GM08714 (cell line): ENCODE measurements at regions not wholly inside any gene's neighbourhood (a gene's known extent, or its start where the extent isn't known, plus 50 kb on each side); places are given as distances from the start of the nearest gene placed in this dataset.
A peak's percentile ranks its signal among the peaks of the same experiment; 100 is the strongest.
"Not testable (repeated sequence)": the region's sequence is repeated elsewhere in the genome, so short reads cannot be mapped to it uniquely, and the experiment has no call there.

Source experiments
- H3K4me3 ChIP-seq: fragments of 200-500 bp; sonication (Bioruptor generic); 2 replicates; pipeline ENCODE4 v1.5.1; 2014; ENCODE audit warnings: mild to moderate bottlenecking, low read length, inconsistent platforms
- ZNF274 ChIP-seq: IDR thresholded peaks from 2 replicates; pipeline ENCODE4 v1.6.1; 2012; ENCODE audit warnings: mild to moderate bottlenecking, low read depth, low read length

GRCh38 chrX:1053072-1053471 is 159.4 kb downstream of the CRLF2 start:
- no peak for TF ChIP-seq ZNF274
- no peak overlapping the region for H3K4me3 ChIP-seq

GRCh38 chrX:1052021-1052420 is 160.4 kb downstream of the CRLF2 start:
- TF ChIP-seq ZNF274: no peak
- no peak overlapping the region for H3K4me3 ChIP-seq

GRCh38 chrX:1051421-1051820 is 161.0 kb downstream of the CRLF2 start:
- no peak for TF ChIP-seq ZNF274

GRCh38 chrX:1045680-1046314 is 166.7 kb downstream of the CRLF2 start:
- TF ChIP-seq ZNF274: no peak
- no peak overlapping the region for H3K4me3 ChIP-seq

More at GRCh38 chrX:1051421-1051820, 161.0 kb downstream of the CRLF2 start:
- no peak overlapping the region for H3K4me3 ChIP-seq

- no peak for TF ChIP-seq ZNF274
- H3K4me3 ChIP-seq: no peak overlapping the region
These were observed 171.4 kb downstream of the CRLF2 start for GRCh38 chrX:1041091-1041490.

GRCh38 chrX:1035931-1036330 is 176.5 kb downstream of the CRLF2 start:
- not testable (repeated sequence) for H3K4me3 ChIP-seq

- H3K4me3 ChIP-seq: no peak overlapping the region
- no peak for TF ChIP-seq ZNF274
These were observed 177.2 kb downstream of the CRLF2 start for GRCh38 chrX:1035206-1035605.

- H3K4me3 ChIP-seq: no peak overlapping the region
- TF ChIP-seq ZNF274: no peak
These were observed 177.7 kb downstream of the CRLF2 start for GRCh38 chrX:1034717-1035116.

GRCh38 chrX:1031521-1032430 is 180.7 kb downstream of the CRLF2 start:
- no peak overlapping the region for H3K4me3 ChIP-seq

GRCh38 chrX:1029494-1029893 is 183.0 kb downstream of the CRLF2 start:
- TF ChIP-seq ZNF274: no peak
- H3K4me3 ChIP-seq: no peak overlapping the region

More at GRCh38 chrX:1031521-1032430, 180.7 kb downstream of the CRLF2 start:
- no peak for TF ChIP-seq ZNF274

GRCh38 chrX:1027680-1028079 is 184.8 kb downstream of the CRLF2 start:
- no peak overlapping the region for H3K4me3 ChIP-seq
- TF ChIP-seq ZNF274: no peak

- no peak for TF ChIP-seq ZNF274
- peak overlapping the region; percentile 58; the same call in 1 of the 2 replicates for H3K4me3 ChIP-seq
These were observed 185.3 kb downstream of the CRLF2 start for GRCh38 chrX:1027133-1027532.

- peak overlapping the region; percentile 58; the same call in 1 of the 2 replicates for H3K4me3 ChIP-seq
- no peak for TF ChIP-seq ZNF274
These were observed 186.0 kb downstream of the CRLF2 start for GRCh38 chrX:1026263-1027015.

- TF ChIP-seq ZNF274: no peak
- H3K4me3 ChIP-seq: no peak overlapping the region
These were observed 187.0 kb downstream of the CRLF2 start for GRCh38 chrX:1025413-1025812.

- H3K4me3 ChIP-seq: no peak overlapping the region
- TF ChIP-seq ZNF274: no peak
These were observed 188.8 kb downstream of the CRLF2 start for GRCh38 chrX:1023676-1024075.

- H3K4me3 ChIP-seq: not testable (repeated sequence)
These were observed 191.0 kb downstream of the CRLF2 start for GRCh38 chrX:1021314-1021993.
